GM18868 (cell line): ENCODE measurements at regions not wholly inside any gene's neighbourhood (a gene's known extent, or its start where the extent isn't known, plus 50 kb on each side); places are given as distances from the start of the nearest gene placed in this dataset.

Source experiments
- ATAC-seq: cut with Tn5 transposase; IDR thresholded peaks from one replicate; pipeline ENCODE4 v1.9.1; 2021; ENCODE audit warnings: mild to moderate bottlenecking, moderate library complexity; ENCODE audit not compliant: unreplicated experiment

- no peak for ATAC-seq
Observed at GRCh38 chr2:235140801-235141081, 188.9 kb downstream of the SH3BP4 start.

DNA sequence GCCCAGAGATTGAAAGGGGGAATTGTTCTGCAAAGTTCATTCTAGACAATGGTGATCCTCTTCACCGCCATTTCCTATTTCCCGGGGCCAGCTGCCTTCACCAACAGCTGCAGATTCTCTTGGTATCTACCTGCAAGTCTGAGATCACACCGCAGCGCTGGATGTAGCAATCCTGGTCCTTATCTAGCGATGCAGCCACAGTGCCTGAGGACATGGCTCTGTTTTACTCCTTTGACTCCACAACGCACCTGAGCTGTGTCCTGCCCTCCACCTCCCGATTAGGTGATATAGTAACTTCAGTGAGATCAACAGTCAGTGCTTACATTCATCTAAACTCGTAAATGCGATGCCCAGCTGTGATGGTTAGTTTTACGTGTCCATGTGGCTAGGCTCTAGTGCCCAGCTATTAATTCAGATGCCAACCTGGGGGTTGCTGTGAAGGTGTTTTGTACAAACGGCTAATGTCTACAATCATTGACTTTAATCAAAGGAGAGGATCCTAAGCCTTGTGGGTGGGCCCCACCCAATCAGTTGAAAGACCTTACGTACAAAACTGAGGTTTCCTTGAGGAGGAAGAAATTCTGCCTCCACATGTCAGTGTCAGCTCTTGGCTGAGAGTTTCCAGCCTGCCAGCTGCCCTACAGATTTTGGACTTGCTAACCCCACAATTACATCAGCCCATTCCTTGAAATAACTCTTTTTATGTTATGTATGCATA is 189.8 kb downstream of the SH3BP4 start:
- ATAC-seq = no peak

DNA sequence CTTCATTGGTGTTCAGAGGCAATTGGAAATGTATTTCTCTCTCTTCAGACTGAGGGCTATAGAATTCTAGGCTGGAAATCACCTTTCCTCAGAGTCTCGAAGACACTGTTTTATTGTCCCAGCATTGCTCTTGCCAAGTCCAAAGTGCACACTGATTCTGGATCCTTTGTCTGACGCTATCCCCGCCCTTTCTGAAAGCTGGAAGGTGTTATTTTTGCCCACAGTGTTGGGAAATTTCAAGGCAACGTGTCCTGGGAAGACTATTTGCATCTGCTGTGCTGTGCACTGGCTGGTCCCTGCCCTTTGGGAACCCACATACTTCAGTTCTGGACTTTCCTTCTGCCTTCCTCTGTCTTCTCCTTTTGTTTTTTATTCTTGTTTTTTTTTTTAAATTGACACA is 190.8 kb downstream of the SH3BP4 start:
- no peak for ATAC-seq

DNA sequence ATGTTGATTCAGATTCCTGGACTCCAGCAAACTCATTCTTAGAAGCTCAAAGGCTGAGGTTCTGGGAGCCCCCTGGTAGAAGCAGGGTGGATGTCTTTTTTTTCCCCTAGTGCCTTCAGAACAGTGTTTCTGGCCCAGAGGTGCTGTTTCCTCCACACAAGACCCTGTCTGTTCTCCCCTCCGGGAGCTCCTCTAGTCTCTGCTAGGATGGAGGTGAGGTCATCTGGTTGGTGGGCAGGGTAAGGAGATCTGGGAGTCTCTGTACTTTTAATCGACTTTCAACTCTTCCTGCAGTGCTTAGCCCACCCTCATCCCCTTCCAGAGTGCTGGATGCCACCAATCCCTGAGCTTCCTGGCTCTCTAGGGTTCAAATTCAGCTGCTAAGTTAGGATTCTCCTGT is 192.0 kb downstream of the SH3BP4 start:
- ATAC-seq = no peak

- no peak for ATAC-seq
Observed at GRCh38 chr2:235144291-235144690, 192.5 kb downstream of the SH3BP4 start.

DNA sequence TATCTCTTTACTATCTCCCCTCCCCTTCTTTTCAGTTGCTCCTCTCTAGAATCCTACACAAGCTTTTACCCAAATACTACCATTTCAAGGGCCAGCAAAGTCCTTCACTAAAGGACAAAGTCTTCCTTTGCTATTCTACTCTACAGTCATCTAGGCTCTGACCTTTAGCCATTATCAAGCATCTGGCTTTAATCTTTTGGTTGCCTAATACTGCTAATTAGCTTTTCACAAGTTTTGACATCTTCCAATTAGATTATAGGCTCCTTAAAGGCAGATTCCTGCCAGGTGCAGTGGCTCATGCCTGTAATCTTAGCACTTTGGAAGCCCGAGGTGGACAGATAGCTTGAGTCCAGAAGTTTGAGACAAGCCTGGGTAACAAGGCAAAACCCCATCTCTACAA is 194.4 kb downstream of the SH3BP4 start:
- ATAC-seq = no peak

DNA sequence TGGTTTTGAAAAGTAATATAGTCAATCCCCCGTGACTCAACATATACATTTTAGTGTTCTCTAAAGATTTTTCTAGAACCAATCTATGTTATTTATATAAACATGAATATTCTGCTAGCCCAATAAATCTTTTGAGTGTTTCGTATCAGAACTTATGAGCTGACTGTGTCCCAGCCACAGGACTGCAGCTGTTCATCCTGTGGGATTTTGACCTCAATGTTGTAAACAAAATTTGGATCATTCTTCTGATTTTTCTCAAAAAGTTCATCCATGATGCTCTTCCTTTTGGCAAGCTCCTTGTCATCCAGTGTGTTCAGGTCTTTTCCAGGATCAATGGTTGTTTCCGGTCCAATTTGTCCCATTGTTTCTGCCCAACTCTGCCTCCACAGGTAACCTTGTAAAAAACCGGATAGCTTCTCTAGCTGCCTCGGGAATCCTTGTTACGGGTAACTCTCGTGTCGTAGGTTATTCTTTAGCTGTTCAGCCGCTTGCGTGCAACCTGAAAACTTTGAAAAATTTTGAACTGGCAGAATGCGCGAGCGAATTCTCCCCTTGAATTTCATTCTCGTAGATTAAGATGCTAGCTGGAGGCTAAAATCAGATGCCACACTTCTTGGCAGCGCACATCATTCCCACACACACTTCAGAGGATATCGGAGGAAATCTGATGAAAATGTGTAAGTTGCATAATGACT is 195.2 kb downstream of the SH3BP4 start:
- no peak for ATAC-seq

DNA sequence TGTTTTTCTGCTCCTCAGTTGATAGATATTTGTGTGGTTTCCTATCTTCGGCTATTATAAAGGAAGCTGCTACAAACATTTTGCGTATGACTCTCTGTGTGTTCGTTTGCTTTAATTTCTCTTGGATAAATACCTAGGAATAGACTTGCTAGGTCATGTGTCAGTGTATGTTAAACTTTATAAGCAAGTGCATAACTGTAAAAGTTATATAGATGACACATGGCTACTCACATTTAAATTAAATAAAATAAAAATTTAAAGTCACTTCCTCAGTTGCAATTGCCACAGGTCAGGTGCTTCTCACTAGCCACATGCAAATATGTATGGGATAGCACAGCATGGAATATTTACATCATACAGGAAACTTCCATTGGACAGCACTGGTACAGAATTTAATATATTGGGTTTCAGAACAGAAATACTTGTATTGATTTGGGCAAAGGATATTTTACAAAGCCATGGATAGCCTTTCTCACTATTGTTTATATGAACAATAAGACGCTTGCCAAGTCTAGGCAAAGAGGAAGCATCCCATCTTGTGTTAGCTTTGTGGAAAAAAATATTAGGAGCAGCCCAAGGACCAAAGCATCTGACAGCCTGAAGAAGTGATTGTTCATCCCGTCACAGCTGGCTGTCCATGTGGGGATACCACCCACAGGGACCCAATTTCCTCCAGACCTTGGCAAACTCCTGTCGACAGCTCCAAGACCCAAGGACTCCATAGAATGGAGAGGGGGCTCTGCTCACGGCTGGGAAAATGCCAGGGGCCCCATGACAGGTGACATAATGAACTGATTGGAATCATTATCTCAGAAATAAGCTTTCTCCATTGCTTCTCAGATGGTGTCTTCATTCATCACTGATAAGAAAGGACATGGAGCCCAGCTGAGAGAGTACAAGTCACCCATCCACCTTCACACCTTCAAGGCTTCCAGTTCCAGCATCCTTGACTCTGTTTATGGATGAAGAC is 196.7 kb downstream of the SH3BP4 start:
- no peak for ATAC-seq

GRCh38 chr2:235149240-235149659 is 197.4 kb downstream of the SH3BP4 start:
- no peak for ATAC-seq

DNA sequence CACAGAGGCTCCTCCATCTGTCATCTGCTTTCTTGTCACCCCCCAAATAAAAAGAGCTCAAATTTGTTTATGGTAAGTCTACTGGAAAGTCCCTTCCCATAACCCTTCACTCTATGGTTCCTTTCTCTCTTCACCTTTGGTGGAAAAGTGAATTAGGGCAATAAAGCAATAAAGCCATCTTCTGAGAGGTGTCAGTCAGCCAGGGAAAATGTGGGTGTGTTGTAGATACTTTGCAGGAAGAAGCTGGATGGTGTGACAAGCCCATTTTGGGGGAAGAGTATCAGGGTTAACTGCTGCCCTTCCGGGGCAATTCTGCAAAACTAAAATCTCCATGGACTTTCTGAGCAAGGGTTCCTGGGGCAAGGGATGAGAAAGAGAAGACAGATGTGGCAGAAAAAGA is 197.9 kb downstream of the SH3BP4 start:
- no peak for ATAC-seq

GRCh38 chr2:235151152-235151551 is 199.3 kb downstream of the SH3BP4 start:
- no peak for ATAC-seq

GRCh38 chr2:235155163-235155562 is 203.3 kb downstream of the SH3BP4 start:
- ATAC-seq = no peak

- ATAC-seq = no peak
Observed at GRCh38 chr2:235156055-235156454, 204.2 kb downstream of the SH3BP4 start.

- ATAC-seq = no peak
Observed at GRCh38 chr2:235157746-235158482, 206.1 kb downstream of the SH3BP4 start.

DNA sequence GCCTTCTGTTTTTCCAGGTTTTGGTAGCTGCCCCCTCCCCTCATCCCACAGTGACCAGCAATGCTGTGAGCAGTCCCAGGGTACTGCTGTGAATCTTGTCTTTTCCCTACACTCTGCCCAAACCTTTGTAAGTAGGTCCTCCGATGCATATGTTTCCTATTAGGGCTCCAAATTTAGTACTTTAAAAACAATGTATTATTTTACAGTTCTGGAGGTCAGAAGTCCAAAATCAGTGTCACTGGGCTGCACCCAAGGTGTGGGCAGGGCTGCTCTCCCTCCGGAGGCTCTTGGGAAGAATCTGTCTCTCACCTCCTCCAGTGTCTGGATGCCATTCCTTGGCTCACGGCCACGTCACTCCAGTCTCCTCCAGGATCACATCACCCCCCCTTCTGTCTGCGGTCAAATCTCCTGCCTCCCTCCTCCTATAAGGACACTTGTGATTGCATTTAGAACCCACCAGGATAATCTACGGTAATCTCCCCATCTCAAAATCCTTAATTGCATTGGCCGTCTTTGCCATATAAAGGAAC is 208.5 kb downstream of the SH3BP4 start:
- ATAC-seq = no peak

DNA sequence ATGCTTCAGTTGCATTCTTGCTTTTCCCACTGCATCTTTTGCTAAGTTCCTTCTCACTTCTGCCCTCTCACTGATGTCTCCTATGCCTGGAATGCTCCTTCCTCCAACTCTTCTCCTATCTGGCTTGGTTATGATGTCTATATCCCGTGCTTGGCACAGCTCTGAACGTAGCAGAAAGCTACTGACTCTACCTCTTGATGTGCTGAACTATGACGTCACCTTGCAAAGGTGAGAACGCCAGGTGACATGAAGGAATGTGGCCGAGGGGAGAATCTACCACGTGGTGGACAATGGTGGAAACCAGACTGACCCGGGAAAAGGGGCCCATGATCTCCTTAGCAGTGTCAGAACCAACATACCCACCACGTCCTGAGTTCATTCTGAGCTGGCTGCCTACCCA is 209.7 kb downstream of the SH3BP4 start:
- no peak for ATAC-seq

DNA sequence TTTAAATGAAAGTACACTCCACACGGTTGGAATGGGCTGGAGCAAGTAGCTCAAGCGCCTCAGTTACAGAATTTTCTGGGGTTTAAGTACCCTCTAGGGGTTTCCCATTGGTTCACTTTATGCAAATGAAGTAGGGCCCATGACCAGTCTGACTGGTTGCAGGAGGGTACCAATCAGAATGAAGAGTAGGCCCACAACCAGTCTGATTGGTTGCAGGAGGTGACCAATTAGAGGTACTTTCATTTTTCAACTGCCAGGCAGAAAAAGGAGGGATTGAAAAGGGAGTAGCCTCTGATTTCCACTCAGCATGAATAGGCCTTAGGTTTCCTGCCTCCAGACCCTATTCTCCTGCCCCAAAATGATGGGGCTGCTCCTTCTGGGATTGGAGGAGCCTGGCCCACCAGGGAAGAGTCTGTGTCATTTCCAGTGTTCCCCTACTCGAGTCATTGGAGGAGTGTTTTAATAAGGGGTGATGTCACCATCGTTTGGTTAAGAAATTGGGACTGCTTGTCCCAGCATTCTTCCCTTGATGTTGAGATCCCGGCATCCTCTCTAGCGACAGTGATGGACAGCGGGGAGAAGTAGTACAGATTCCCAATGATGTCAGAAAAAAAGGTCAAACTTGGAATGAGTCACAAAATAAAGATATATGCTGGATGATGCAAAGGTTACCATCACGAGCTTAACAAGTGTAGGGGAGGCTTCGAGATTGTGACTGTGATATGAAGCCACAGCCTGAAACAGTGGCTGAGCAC is 210.4 kb downstream of the SH3BP4 start:
- ATAC-seq = no peak

- no peak for ATAC-seq
Observed at GRCh38 chr2:235162837-235163197, 211.0 kb downstream of the SH3BP4 start.

DNA sequence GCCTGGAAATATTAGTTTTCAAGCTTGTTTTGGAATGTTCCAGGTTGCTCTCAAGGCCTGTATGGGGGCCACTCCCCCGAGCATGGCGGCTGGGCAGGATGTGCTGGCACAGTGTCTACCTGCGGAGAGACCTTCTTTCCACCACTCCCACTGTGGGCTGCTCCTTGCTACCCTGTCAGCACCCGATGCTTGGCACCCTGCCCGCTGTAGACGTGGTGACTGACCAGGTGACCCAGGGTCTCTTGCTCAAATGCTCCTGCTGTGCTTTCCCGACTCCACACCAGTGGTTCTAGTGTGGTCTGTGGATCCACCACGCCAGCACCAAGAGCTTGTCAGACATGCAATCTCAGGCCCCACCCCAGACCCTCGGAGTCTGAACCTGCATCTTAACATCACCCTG is 213.3 kb downstream of the SH3BP4 start:
- ATAC-seq = no peak

DNA sequence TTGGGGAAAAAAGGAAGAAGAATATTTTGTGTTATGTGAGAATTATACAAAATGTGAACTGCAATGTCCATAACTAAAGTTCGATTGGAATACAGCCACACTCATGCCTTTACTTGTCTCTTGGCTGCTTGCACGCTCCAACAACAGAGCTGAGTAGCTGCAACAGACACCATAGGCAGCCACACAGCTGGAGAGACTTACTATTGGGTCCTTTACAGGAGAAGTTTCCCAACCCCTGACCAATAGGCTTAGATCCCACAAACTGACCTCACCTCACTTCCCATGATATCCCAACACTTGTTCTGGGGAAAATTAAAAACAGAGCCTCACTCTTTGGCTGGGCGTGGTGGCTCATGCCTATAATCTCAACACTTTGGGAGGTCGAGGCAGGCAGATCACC is 213.8 kb downstream of the SH3BP4 start:
- no peak for ATAC-seq
